KBM-7 (cell line): ENCODE measurements at regions not wholly inside any gene's neighbourhood (a gene's known extent, or its start where the extent isn't known, plus 50 kb on each side); places are given as distances from the start of the nearest gene placed in this dataset.
"Not testable (repeated sequence)": the region's sequence is repeated elsewhere in the genome, so short reads cannot be mapped to it uniquely, and the experiment has no call there.

Source experiments
- DNase-seq: peaks from one replicate; pipeline ENCODE4 v3.0.0-alpha.2; 2015
- in situ Hi-C: fragments of 300-500 bp; cut with MboI; formaldehyde crosslinking; loops from 2 replicates; pipeline ENCODE4 v1.14.3; 2020; ENCODE audit warnings: low sequenced_read_pairs, low pct_unique_long_range_greater_than_20kb, mixed read lengths

DNA sequence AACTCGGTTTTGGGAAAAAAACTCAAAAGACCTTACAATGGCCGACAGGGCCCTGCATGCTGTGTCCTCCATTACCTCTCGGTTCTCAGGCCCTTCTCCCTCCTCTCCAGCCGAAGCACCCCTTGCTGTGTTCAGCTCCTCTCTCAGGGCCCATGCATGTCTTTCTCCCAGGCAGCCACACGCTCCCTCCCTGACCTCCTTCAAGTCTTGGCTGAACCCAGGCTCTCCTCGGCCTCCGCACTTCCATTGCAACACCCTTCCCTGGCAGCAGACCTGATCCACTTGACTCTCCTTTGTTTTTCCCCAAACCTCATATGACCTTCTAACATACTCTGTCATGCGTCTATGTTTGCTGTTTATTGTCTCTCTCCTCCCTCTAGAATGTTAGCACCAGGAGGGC, 114.0 kb downstream of the CYP26B1 start:
- no peak for DNase-seq
- in situ Hi-C loops: no loop called here

DNA sequence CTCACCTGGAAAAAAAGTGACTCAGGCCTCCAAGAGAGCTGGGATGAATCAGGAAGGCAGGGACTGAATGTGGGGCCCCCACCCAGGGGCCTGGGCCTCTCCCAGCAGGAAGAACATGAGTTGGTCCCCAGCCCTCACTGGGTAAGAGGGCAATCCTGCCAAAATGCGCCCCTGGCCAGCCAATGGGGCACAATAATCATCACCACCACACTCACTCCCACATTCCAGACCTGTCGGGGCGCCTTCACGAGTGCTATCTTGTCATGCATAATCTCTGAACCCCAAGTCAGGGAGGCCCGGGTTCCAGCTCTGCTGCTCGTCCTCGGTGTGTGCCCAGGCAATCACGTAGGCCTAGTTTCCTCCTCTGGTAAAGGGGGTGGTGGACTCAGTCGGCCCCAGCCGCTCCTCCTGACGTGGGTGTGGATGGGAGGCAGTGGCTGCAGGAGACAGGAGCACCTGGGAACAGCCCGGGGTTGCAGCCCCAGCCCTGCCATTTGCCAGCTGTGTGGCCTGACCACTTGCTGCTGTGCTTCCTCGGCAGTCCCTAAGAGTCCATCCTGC, 115.1 kb downstream of the CYP26B1 start:
- DNase-seq: no peak
- in situ Hi-C loops: no loop called here

DNA sequence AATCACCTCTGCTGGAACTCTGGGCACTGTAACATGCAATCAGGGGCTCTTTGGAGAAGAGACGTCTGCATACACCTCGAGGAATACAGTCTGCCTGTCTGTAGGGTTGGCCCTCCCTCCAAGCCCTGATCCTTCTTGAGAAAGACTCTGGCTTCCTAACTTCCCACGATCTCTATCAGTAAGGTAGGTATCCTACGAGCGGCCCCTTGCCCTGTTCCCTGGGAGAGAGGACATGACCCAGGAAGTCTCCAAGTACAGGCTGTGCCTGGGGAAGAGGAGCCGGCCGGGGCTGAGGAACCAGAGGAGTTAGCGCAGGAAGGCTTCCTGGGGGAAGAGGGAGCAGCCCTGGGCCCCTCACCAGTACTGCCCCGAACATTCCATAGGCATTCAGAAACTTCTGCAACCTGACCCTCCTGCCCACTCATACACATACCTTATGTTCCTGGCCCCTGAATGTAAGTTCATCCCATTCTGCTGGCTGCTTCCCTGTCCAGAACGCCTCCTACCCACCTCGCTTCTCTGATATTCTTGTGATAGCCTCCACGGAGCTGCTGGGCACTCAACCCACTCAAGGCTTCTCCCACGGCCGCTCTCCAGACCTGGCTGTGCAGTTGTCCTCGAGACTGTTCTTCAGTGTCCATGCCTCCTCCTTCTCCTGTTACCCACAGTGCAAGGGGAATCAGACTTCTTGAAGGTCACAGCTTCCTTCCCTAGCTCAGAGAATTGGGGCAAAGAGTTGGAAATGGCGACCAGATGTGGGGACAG, 116.1 kb downstream of the CYP26B1 start:
- no peak for DNase-seq
- in situ Hi-C loops: no loop called here

DNA sequence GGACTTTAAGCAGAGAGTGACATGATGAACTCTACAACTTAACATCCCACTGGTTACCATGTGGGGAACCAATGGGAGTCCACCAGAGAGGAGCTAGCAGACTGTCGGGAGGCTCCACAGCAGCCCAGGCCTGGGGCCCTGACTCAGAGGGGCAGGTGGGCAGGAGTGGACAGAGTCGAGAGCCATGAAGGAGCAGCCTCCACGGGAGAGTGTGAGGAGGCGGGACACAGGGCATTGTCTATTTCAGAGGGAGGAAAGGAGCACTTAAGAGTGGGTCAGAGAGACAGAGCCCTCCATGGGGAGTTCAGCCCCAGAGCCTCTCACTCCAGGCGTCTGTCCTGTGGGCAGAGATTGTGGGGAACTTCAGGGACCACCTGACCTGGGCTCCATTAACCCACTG, 118.7 kb downstream of the CYP26B1 start:
- DNase-seq: no peak
- in situ Hi-C loops: no loop called here

DNA sequence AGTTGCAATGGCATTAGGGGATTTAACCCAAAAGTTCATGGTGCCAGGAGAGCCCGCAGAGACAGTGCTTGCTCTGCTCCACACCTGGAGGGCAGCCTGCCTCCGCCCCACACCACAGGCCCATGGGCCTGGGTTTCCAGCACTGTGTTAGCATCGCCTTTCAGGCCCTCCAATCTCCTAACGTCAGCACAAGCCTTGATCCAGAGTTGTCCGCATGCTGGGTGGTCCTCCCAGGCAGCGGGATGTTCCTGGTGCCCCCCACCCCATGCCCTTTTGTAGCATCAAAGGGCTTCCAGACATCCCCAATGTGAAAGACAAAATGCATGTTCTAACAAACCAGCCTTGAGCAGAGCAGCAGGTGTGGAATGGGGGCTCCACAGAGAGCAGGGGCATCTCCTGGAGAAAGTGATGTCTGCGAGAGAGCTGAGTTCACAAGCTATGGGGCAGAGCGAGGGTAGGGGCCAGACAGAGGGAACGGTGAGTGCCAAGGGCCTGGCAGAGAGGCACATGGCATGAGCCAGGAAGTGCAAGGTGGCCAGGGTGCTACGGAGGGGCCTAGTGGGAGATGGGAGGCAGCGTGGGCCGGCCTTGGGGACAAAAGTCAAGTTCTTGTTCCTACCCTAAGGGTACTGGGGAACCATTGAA, 119.2 kb downstream of the CYP26B1 start:
- no peak for DNase-seq
- in situ Hi-C loops: no loop called here

DNA sequence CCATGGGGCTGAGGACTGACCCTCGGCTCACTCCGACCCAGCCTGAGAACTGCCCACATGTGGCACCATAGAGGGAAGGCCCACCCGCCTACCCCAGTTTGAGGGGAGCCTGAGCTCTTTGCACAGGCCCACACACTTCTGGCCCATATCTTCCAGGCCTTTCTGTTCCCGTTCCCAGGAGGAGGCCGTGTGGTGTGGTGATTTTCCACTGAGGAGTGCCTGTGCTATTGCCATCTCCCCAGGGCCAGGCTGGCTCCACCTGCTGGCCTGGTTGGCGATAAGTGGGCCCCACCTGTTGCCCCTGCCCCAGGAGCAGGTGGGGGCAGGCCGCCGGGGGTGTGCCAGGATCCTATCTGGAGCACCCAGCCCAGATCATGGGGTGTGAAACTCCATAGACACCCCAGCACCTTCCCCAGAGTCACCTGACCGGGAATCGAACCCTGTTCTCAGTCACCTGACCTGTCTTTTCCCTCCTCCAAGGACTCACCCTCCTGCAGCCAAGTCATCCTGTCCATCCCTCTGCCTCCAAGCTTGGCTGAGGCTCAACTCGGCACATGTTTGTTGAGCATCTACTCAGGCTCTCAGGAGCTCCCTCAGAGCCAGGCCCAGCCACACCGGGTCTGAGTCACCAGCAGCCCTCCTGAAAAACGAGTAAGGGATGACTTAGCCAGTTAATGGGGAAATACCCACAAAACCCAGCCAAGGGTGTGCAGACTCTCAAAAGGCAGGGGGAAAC, 120.1 kb downstream of the CYP26B1 start:
- in situ Hi-C loops: no loop called here
- DNase-seq: no peak

DNA sequence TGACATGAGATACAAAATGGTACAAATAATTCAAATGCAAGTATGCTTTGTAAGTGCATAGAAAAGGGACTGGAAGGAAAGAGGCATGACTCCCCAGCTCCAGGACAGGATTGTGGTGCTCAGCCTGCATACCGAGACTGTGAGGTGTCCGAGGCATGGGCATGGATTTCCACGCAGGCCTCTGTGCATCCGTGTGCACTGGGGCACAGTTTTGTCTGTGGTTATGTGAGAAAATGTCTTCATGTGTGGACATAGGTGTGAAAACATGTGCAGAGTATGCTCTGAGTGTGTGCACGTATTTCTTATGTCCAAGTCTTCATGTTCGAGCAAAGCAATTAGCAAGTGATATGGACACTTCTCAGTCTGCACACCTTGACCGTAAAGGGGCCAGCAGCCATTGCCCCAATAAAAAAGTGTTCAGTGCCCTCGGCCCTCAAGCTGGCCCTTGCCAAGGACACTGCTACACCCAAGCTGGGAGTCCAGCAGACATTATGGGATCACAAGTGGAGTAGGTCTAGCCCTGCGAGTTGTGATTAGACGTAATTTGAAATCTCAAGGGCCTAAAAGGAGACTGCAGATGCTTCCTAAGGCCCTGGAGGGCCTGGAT, 120.7 kb downstream of the CYP26B1 start:
- no peak for DNase-seq
- in situ Hi-C loops: no loop called here

DNA sequence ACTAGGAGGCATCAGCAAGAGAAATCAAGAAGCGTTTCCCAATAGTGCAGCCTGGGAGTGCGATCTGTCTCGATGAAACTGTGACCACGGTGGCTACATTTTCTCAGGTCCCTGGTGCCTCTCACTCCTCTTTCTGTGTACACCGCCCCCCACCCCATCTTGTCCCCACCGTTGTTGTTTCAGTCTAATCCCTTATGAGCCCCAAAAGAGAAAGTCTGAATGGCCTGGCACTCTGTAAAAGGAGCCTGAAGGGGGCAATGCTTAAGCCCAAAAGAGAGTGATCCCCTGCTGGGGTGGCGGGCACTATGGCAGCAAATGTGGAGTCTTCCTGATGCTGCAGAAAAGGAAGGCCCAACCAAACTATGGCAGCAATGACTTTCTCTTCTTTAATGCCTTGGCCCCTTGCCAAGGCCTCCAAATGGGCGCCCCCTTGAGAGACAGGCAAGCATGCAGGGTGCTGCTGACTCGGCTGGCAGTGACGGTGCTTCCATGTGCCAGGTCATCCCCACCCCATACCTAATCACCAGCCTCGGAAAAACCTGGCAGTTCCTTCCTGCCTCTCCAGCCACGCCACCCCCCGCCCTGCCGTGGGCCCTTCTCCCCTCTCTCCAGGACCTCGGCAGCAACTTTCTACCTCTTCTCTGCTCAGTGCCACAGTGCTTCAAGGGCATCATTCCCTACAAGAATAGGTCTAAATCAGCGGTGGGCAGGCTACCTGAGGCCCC, 123.0 kb downstream of the CYP26B1 start:
- in situ Hi-C loops: no loop called here
- DNase-seq: no peak

DNA sequence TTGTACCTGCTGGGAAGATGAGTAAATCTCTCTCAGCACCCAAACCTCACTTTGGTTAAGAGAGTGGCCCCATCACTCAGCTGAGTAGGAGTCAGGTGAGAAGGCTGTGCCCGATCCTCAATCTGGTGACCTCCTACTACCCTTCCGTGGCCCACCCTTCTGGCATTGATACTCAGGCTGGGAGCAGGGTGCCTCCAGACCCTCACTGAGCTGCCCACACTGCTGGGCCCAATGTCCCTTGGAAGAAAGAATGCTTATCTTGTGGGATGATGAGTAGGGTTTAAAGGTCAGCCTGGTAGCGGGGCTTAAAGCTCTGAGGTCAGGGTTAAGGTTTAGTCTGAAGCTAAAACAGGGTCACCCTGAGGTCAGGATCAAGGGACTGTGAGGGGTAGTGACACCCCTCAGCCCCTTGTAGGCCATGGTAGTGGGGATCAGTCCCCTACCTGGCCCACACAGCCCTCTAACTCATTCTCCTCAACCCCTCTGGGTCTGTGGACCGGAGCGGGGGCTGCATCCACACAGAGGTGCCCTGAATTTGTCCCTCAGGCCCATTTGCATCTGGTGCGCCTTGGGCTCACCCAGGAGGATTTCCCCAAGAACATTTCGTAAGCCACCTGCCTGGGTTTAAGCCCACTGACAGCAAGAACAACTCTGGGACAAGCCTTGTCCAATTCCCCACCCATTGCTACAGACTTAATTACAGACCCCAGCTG, 123.8 kb downstream of the CYP26B1 start:
- in situ Hi-C loops: no loop called here
- no peak for DNase-seq

DNA sequence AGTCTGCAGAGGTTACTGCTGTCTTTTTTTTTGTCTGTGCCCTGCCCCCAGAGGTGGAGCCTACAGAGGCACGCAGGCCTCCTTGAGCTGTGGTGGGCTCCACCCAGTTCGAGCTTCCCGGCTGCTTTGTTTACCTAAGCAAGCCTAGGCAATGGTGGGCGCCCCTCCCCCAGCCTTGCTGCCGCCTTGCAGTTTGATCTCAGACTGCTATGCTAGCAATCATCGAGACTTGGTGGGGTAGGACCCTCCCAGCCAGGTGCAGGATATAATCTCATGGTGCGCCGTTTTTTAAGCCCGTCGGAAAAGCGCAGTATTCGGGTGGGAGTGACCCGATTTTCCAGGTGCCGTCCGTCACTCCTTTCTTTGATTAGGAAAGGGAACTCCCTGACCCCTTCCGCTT, 126.3 kb downstream of the CYP26B1 start:
- in situ Hi-C loops, DNase-seq: not testable (repeated sequence)

DNA sequence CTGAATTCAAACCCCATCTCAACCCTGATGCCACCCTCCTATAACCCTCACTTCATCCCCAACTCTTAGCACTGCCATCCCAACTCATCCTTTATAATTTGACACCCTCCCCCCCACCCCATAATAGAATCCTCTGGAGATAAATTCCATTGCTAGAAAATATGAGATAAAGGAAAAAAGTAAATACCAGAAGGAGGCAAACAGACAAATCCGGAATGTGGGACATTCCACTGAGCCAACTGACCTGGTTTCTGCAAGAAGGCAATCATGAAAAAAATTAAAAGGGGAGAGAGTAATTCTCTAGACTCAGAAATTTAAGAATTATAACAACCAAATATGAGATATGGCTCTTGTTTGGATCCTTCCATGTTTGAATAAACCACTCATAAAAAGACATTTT, 132.4 kb downstream of the CYP26B1 start:
- in situ Hi-C loops: no loop called here
- no peak for DNase-seq

DNA sequence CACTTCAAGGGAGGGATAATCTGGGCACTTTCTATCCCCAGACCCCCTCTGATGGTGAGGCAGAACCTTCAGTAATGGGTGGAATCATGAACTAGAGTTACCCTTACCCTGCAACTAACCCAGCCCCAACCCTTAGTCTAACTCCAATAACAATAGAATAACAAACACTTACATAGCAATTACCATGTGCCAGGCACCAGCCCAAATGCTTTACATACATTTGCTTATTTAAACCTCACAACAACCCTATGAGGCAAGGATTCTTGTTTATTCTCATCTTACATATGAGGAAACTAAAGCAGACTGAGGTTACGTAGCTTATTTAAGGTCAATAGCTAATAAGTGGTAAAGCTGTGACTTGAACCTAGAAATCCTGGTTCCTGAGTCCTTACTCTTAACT, 132.8 kb downstream of the CYP26B1 start:
- no peak for DNase-seq
- in situ Hi-C loops: no loop called here

DNA sequence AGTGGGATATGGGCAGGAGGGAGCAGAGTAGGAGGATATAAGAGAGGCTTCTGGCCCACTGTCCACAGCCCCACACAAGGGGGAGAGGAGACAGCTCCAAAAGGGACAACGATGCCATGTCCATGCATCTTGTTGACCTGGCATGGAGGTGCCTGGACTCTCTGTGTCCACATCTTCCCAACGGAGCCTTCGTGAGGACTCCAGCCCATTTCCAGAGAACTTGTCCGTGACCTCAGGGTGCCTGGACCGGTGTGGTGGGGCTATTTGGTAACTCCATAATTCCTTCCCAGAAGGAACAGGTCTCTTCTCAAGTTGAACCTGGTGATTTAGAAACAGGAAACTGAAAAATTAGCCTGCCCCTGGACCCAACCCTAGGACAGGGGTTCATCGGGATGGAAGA, 133.9 kb downstream of the CYP26B1 start:
- no peak for DNase-seq

DNA sequence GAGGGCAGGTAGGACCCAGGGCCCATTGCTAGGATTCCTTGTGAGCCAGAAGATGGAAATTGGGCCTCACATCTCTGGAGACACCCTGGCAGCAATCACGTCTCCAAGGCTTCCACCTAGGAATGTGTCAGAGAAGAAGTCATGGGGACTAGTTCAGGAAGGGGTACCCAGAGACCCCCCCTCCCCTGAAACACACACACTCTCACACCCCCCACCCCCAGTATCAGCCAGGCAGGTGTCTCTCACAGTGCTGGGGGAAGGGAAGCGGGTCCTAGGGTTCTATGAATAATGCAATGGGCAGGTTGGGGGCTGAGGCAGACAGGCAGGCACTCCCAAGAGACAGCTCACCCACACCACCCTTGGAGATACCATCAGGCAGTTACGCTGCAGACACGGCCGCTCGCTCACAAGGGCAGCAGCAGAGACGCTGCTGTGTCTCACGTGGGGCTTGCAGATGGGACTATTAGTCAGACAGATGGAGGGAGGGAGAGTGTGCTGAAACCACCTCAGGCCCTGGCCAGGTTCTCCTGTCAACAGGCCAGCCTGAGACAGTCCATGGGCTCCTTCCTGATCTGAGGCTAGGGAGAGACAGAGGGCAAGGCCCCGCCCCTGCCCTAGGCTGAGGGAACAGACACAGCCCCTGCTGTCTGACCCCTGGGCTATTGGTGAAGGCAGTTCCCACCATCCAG, 134.6 kb downstream of the CYP26B1 start:
- in situ Hi-C loops: no loop called here
- DNase-seq: no peak

More for the DNA sequence above, 133.9 kb downstream of the CYP26B1 start:
- in situ Hi-C loops: no loop called here

DNA sequence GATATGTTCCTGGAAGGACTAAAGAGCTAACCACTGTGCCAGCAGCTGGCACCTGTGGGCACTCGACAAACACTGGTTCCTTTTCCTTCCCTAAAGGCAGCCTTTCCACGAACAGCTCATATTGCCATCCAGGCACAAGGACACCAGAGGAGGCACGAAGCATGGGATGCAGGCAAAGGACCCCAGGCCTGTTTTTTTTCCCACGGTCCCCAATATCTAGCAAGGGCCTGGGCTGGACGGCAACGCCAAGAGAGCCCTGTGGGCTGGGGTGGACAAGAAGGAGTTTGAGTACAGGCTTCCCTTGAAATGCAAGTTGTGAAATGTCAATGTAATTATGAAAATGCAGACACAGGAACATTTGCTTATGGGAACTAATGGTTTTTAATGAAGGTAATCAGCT, 135.9 kb downstream of the CYP26B1 start:
- in situ Hi-C loops: no loop called here
- DNase-seq: no peak

DNA sequence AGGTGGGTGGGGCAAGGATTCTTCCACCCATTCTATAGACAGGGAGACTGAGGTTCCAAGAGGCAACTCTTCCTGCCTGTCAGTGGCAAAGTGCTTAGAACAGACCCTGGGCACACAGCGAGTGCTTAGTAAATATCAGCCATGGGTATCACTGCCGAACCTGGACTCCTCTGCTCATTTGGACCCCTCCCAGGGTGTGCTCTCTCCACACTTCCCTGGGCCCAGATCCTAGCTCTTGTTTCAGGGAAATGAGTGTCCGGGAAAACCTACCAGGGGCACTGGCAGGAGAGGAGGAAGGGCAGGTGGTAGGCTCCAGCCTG, 136.3 kb downstream of the CYP26B1 start:
- in situ Hi-C loops: no loop called here
- no peak for DNase-seq

DNA sequence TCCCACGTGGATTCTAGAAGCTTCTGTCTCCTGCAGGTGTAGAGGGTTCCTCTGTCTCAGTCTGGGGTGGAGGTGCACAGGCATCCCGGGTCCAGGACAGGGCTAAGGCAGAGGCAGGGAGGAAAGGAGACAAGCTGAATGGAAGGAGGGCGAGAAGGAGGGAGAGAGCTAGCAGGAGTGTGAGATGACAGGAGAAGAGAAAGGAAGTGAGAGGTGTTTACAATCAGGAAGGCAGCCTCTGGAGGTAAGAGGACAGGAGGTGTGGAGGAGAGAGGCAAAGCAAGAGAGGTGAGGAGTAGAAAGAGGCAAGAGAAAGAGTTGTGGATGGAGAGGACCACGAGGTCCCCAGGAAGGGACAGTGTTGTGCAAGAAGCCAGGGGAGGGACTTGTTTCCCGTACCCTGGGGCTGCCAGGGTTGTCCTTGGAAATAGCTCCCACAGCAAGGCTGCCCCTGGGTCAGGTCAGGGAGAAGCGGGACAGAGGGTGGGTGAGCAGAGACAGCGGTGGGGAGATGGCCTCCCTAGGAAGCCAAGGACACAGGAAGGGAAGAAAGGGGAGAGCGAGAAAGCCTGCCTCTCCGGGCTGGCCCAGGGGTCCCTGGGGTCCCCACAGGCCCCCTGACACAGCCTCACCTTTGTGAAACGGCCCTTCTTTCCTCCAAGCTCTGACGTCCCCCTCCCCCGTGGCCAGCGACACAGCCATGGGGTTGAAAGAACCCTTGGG, 136.9 kb downstream of the CYP26B1 start:
- DNase-seq: no peak
- in situ Hi-C loops: no loop called here
